ENCODE measurements at regions not wholly inside any gene's neighbourhood (a gene's known extent, or its start where the extent isn't known, plus 50 kb on each side); places are given as distances from the start of the nearest gene placed in this dataset.

DNA sequence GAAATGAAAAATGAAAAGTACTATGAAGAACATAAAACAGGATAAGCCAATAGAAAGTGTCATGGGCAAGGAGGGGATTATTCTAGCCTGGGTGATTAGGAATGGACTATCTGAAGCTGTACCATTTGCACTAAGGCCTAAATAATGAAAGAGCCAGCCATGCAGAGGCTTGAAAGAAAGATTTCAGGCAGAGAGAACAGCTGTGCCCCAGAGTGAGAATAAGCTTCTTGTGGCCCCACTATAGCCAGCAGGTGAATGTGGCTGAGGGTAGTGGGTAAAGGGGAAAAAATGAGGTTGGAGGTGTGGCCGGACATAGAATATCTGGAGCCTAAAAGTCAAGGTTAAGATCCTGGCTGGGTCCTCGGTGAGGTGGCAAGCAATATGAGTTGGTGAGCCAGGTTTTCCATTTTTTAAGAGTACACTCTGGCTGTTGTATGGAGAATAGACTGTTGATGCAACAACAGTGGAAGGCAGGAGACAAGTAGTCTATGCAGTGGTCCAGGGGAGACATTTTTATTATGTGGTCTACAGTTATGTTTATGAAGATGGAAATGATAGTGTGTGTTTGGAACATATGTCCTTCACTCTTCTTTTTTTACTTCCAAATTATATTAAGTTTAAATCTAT, 135.2 kb upstream of the SETBP1 start (continued):
- TF ChIP-seq ZNF221 (tag by site-specific recombination; IDR thresholded peaks at IDR 0.05; ENCODE audit: borderline replicate concordance): no peak
- TF ChIP-seq ZBTB8A (tag by site-specific recombination; IDR thresholded peaks at IDR 0.05): no peak
- no peak for TF ChIP-seq ZNF548 (tag by site-specific recombination; IDR thresholded peaks at IDR 0.05)
- no peak for TF ChIP-seq ZNF37A (tag by site-specific recombination; IDR thresholded peaks at IDR 0.05)
- no peak for TF ChIP-seq OVOL3 (tag by site-specific recombination; IDR thresholded peaks at IDR 0.05)

DNA sequence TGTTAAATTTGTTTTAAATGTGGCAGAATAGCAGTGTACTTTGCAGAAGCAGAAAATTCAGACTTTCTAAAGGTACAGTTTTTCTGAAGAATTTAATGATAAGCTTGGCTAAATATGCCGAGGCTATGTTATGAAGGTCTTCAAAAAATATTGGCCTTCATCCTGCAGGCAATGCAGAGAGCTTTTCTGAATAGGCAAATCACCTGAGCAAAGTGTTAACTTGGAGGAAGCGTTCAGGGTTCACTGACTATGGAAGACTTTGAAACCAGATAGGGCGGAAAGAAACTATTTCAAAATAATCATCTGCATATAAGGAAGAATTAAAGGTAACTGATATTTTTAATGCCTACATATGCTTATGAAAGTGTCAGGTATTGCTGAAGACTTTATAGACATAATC, 133.7 kb upstream of the SETBP1 start:
- ChIA-PET POLR2A (no interaction called here), CTCF (no interaction called here)
- Histone ChIP-seq H3K4me3 (ENCODE audit: low read depth, low read length) (no peak overlapping the region), H3K4me1 (ENCODE audit: control insufficient read depth, insufficient read depth, low read length) (no peaks in the 10 kb centered on the region), H3K36me3 (ENCODE audit: control insufficient read depth in 2 of 2, insufficient read depth in 1 of 2, low read length in 2 of 2) (no peaks in the 10 kb centered on the region), H3K27ac (ENCODE audit: extremely low read depth, low read depth, low read length) (no peak overlapping the region), H3K9me3 (ENCODE audit: control insufficient read depth, insufficient read depth, low read depth, low read length) (no peaks in the 10 kb centered on the region)
- TF ChIP-seq ZNF223 (tag by site-specific recombination; IDR thresholded peaks at IDR 0.05) (no peak), ZNF610 (tag by site-specific recombination; IDR thresholded peaks at IDR 0.05; ENCODE audit: borderline replicate concordance) (no peak), ZNF354C (tag by site-specific recombination; IDR thresholded peaks at IDR 0.05; ENCODE audit: borderline replicate concordance, low read depth) (no peak), ZNF747 (tag by site-specific recombination; IDR thresholded peaks at IDR 0.05) (no peak), ZNF140 (tag by site-specific recombination; IDR thresholded peaks at IDR 0.05) (no peak), ZNF561 (tag by site-specific recombination; IDR thresholded peaks at IDR 0.05; ENCODE audit: borderline replicate concordance) (no peak), ZBTB17 (tag by site-specific recombination; IDR thresholded peaks at IDR 0.05) (no peak), ZNF660 (tag by site-specific recombination; IDR thresholded peaks at IDR 0.05) (no peak), MEIS1 (CRISPR knock-in tag; IDR thresholded peaks at IDR 0.05; ENCODE audit: borderline replicate concordance) (no peak), HOXC10 (CRISPR knock-in tag; IDR thresholded peaks at IDR 0.05) (no peak), ZBTB48 (tag by site-specific recombination; IDR thresholded peaks at IDR 0.05) (no peak), ZNF510 (tag by site-specific recombination; IDR thresholded peaks at IDR 0.05; ENCODE audit: insufficient replicate concordance) (no peak)
- TF ChIP-seq, protein P1, sequence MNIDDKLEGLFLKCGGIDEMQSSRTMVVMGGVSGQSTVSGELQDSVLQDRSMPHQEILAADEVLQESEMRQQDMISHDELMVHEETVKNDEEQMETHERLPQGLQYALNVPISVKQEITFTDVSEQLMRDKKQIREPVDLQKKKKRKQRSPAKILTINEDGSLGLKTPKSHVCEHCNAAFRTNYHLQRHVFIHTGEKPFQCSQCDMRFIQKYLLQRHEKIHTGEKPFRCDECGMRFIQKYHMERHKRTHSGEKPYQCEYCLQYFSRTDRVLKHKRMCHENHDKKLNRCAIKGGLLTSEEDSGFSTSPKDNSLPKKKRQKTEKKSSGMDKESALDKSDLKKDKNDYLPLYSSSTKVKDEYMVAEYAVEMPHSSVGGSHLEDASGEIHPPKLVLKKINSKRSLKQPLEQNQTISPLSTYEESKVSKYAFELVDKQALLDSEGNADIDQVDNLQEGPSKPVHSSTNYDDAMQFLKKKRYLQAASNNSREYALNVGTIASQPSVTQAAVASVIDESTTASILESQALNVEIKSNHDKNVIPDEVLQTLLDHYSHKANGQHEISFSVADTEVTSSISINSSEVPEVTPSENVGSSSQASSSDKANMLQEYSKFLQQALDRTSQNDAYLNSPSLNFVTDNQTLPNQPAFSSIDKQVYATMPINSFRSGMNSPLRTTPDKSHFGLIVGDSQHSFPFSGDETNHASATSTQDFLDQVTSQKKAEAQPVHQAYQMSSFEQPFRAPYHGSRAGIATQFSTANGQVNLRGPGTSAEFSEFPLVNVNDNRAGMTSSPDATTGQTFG (tag by site-specific recombination; IDR thresholded peaks at IDR 0.05; ENCODE audit: borderline replicate concordance): no peak
- TF ChIP-seq, protein P2, sequence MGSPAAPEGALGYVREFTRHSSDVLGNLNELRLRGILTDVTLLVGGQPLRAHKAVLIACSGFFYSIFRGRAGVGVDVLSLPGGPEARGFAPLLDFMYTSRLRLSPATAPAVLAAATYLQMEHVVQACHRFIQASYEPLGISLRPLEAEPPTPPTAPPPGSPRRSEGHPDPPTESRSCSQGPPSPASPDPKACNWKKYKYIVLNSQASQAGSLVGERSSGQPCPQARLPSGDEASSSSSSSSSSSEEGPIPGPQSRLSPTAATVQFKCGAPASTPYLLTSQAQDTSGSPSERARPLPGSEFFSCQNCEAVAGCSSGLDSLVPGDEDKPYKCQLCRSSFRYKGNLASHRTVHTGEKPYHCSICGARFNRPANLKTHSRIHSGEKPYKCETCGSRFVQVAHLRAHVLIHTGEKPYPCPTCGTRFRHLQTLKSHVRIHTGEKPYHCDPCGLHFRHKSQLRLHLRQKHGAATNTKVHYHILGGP (tag by site-specific recombination; IDR thresholded peaks at IDR 0.05): no peak
- TF ChIP-seq, protein P3, sequence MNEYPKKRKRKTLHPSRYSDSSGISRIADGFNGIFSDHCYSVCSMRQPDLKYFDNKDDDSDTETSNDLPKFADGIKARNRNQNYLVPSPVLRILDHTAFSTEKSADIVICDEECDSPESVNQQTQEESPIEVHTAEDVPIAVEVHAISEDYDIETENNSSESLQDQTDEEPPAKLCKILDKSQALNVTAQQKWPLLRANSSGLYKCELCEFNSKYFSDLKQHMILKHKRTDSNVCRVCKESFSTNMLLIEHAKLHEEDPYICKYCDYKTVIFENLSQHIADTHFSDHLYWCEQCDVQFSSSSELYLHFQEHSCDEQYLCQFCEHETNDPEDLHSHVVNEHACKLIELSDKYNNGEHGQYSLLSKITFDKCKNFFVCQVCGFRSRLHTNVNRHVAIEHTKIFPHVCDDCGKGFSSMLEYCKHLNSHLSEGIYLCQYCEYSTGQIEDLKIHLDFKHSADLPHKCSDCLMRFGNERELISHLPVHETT (tag by site-specific recombination; IDR thresholded peaks at IDR 0.05): no peak
- TF ChIP-seq, protein P4, sequence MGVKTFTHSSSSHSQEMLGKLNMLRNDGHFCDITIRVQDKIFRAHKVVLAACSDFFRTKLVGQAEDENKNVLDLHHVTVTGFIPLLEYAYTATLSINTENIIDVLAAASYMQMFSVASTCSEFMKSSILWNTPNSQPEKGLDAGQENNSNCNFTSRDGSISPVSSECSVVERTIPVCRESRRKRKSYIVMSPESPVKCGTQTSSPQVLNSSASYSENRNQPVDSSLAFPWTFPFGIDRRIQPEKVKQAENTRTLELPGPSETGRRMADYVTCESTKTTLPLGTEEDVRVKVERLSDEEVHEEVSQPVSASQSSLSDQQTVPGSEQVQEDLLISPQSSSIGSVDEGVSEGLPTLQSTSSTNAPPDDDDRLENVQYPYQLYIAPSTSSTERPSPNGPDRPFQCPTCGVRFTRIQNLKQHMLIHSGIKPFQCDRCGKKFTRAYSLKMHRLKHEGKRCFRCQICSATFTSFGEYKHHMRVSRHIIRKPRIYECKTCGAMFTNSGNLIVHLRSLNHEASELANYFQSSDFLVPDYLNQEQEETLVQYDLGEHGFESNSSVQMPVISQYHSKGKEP (tag by site-specific recombination; IDR thresholded peaks at IDR 0.05): no peak

Data from HEK293 (cell line).